BE2C (cell line): ENCODE measurements at regions not wholly inside any gene's neighbourhood (a gene's known extent, or its start where the extent isn't known, plus 50 kb on each side); places are given as distances from the start of the nearest gene placed in this dataset.

Source experiments
- DNase-seq: peaks from one replicate; pipeline ENCODE4 v3.0.0-alpha.2; 2020
- H3K27me3 ChIP-seq: fragments of 250-450 bp; sonication (Bioruptor Pico); 2 replicates; pipeline ENCODE4 v1.5.1; 2020; ENCODE audit warnings: mild to moderate bottlenecking
- H3K36me3 ChIP-seq: fragments of 250-450 bp; sonication (Bioruptor Pico); 2 replicates; pipeline ENCODE4 v1.5.1; 2020; ENCODE audit warnings: mild to moderate bottlenecking
- H3K4me1 ChIP-seq: fragments of 250-450 bp; sonication (Bioruptor Pico); 2 replicates; pipeline ENCODE4 v1.5.1; 2020
- H3K4me3 ChIP-seq: 2 replicates; pipeline ENCODE4 v1.5.1; 2011; ENCODE audit warnings: low read depth, low read length
- H3K9me3 ChIP-seq: fragments of 250-450 bp; sonication (Bioruptor Pico); 2 replicates; pipeline ENCODE4 v1.5.1; 2020
- CTCF ChIP-seq: IDR thresholded peaks from 2 replicates; pipeline ENCODE4 v1.5.1; 2012; ENCODE audit warnings: mild to moderate bottlenecking, low read depth, low read length

- no peaks in the 10 kb centered on the region for H3K9me3 ChIP-seq
- no peaks in the 10 kb centered on the region for H3K36me3 ChIP-seq
- no peak for TF ChIP-seq CTCF
- H3K4me3 ChIP-seq: no peak overlapping the region
- no peaks in the 10 kb centered on the region for H3K4me1 ChIP-seq
- DNase-seq: no peak
- no peaks in the 10 kb centered on the region for H3K27me3 ChIP-seq
These were observed 648.4 kb upstream of the EYS start for GRCh38 chr6:66355471-66355870.

DNA sequence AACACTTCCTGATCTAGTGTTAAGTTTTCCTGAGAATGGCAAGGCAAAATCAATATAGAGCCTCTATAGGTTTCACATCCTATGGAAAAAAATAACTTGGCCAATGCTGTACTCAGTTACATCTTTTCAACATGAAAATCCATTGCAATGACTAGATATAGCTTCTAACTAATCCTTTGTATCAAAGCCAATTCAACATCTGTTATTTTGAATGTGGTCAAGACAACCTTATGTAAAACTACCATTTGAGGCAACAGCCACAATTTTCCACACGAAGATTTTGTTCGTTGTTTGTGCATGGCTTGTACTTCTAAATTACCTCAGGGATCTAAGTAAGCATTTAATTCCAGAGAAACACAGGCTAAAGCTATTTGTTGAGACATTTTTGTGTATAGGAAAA lies 637.8 kb upstream of the EYS start:
- Histone ChIP-seq H3K4me3 (no peak overlapping the region), H3K4me1 (no peaks in the 10 kb centered on the region), H3K36me3 (no peaks in the 10 kb centered on the region), H3K9me3 (no peaks in the 10 kb centered on the region), H3K27me3 (no peaks in the 10 kb centered on the region)
- TF ChIP-seq CTCF: no peak
- DNase-seq: no peak

DNA sequence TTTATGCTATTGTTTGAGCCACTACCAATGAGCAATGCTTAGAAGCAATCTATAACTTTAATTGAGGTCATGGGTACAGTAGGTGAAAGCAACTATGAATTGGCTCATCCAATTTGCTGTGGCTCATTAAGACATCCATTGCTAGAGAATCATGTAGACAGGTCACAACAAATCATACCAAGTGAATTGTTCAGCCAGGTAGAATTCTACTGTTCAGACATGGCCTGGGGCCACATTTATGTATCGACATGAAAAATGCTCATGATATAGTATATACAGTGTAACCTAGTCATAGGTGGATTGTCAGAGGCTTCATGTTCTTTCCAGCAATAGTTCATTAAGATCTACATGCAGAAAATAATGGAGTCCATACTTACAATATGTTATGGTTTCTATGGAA lies 633.7 kb upstream of the EYS start:
- Histone ChIP-seq H3K27me3 (no peaks in the 10 kb centered on the region), H3K4me1 (no peaks in the 10 kb centered on the region; the same call in 1 of the 2 replicates), H3K9me3 (no peaks in the 10 kb centered on the region), H3K36me3 (no peaks in the 10 kb centered on the region), H3K4me3 (no peak overlapping the region)
- no peak for TF ChIP-seq CTCF
- no peak for DNase-seq

DNA sequence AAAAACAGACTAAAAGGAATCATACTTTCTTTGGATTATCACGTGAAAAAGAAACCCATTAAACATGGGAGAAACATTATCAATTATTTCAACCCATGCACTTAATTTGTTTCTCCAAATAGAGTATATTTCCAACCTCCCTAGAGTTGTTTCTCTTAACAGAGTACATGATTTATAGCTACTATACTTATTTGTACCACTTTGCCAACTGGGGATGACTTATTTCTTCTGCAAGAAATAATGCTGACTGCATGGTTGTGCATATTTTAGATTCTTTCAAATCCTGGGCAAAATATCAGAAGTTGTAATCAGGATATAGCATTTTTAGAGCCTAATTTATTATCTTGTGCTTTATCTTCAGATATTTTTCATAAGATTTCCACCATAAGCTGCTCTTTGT lies 629.1 kb upstream of the EYS start:
- H3K4me1 ChIP-seq: no peaks in the 10 kb centered on the region; the same call in 1 of the 2 replicates
- H3K9me3 ChIP-seq: no peaks in the 10 kb centered on the region
- no peaks in the 10 kb centered on the region for H3K27me3 ChIP-seq
- DNase-seq: no peak
- H3K4me3 ChIP-seq: no peak overlapping the region
- H3K36me3 ChIP-seq: no peaks in the 10 kb centered on the region
- TF ChIP-seq CTCF: no peak

GRCh38 chr6:66328200-66328599 lies 621.2 kb upstream of the EYS start:
- Histone ChIP-seq H3K36me3 (no peaks in the 10 kb centered on the region), H3K9me3 (no peaks in the 10 kb centered on the region), H3K4me1 (no peaks in the 10 kb centered on the region), H3K27me3 (no peaks in the 10 kb centered on the region), H3K4me3 (no peak overlapping the region)
- no peak for TF ChIP-seq CTCF
- DNase-seq: no peak

- no peaks in the 10 kb centered on the region for H3K27me3 ChIP-seq
- H3K36me3 ChIP-seq: no peaks in the 10 kb centered on the region
- no peaks in the 10 kb centered on the region for H3K4me1 ChIP-seq
- no peak overlapping the region for H3K4me3 ChIP-seq
- no peak for DNase-seq
- H3K9me3 ChIP-seq: no peaks in the 10 kb centered on the region
- TF ChIP-seq CTCF: no peak
These were observed 619.2 kb upstream of the EYS start for GRCh38 chr6:66326228-66326627.
